B cell (primary cell): ENCODE measurements at regions not wholly inside any gene's neighbourhood (a gene's known extent, or its start where the extent isn't known, plus 50 kb on each side); places are given as distances from the start of the nearest gene placed in this dataset.

Experiments
- ATAC-seq: fragments of 200-7000 bp; cut with Tn5 transposase; one replicate; pipeline ENCODE4 v1.10.0; 2021; ENCODE audit warnings: low read depth, mild to moderate bottlenecking, moderate number of reproducible peaks, moderate library complexity
- CTCF ChIA-PET: fragments of 350-600 bp; sonication (Branson Sonifier 250); formaldehyde crosslinking; loops from one replicate; lab custom pipeline; 2021; ENCODE audit warnings: antibody characterized with exemption, inconsistent platforms; lab: Charles Lee
- POLR2A ChIA-PET: fragments of 350-600 bp; sonication (Branson Sonifier 250); formaldehyde crosslinking; loops from one replicate; lab custom pipeline; 2021; ENCODE audit warnings: antibody characterized with exemption; lab: Charles Lee
- DNase-seq: peaks from one replicate; pipeline ENCODE4 v3.0.0; 2013
- H2AFZ ChIP-seq: 2 replicates; pipeline ENCODE4 v1.6.1; 2012; ENCODE audit warnings: mild to moderate bottlenecking, low read depth, low read length; ENCODE audit not compliant: insufficient read depth, poor library complexity, severe bottlenecking
- H3K27ac ChIP-seq, 2 donors: 1 replicate in 1 of 2; 2 replicates in 1 of 2; pipeline ENCODE4 v1.5.1; 2012 to 2013; ENCODE audit warnings: low read length in 2 of 2, mild to moderate bottlenecking in 2 of 2, moderate library complexity in 1 of 2
- H3K27me3 ChIP-seq, 4 experiments: fragments of 200-600 bp in 1 of 4; sonication (generic) in 1 of 4; replicated peaks in 1 of 4; 1 replicate in 2 of 4; 2 replicates in 2 of 4; pipeline versions ENCODE4 v1.6.1 to v1.7.0; 2013 to 2016; ENCODE audit warnings: low read length in 3 of 4, mild to moderate bottlenecking in 2 of 4, mixed read lengths in 1 of 4, moderate library complexity in 1 of 4; ENCODE audit not compliant: insufficient read depth in 4 of 4, control insufficient read depth in 3 of 4; ENCODE audit errors: control extremely low read depth in 1 of 4
- H3K36me3 ChIP-seq, 2 experiments: replicated peaks in 1 of 2; 1 replicate in 1 of 2; 2 replicates in 1 of 2; pipeline versions ENCODE4 v1.6.1 to v1.7.1; 2013; ENCODE audit warnings: low read length in 1 of 2; ENCODE audit not compliant: insufficient read depth in 2 of 2, control insufficient read depth in 1 of 2; ENCODE audit errors: control extremely low read depth in 1 of 2, extremely low read depth in 1 of 2
- H3K4me1 ChIP-seq, 2 donors: fragments of 200-600 bp in 1 of 2; sonication (generic) in 1 of 2; 1 replicate in 1 of 2; 2 replicates in 1 of 2; pipeline versions ENCODE4 v1.5.1 to v1.6.1; 2013 to 2017; ENCODE audit warnings: low read length in 2 of 2; ENCODE audit not compliant: control insufficient read depth in 2 of 2, insufficient read depth in 2 of 2
- H3K4me2 ChIP-seq: replicated peaks from 2 replicates; pipeline ENCODE3; 2012; ENCODE audit warnings: mild to moderate bottlenecking, low read depth, low read length; ENCODE audit not compliant: poor library complexity, severe bottlenecking
- H3K4me3 ChIP-seq, 5 experiments: fragments of 200-600 bp in 1 of 5; sonication (generic) in 1 of 5; 1 replicate in 3 of 5; 2 replicates in 2 of 5; pipeline versions ENCODE4 v1.5.1 to v1.7.0; 2011 to 2016; ENCODE audit warnings: low read length in 4 of 5, mild to moderate bottlenecking in 4 of 5, low read depth in 2 of 5, control low read depth in 1 of 5, moderate library complexity in 1 of 5; ENCODE audit not compliant: insufficient read depth in 1 of 5; ENCODE audit errors: control extremely low read depth in 1 of 5, extremely low read depth in 1 of 5
- H3K79me2 ChIP-seq: fragments of 200-600 bp; sonication (generic); one replicate; pipeline ENCODE4 v1.6.0; 2016; ENCODE audit warnings: low read length; ENCODE audit not compliant: control insufficient read depth, insufficient read depth
- H3K9ac ChIP-seq: fragments of 200-600 bp; sonication (generic); 2 replicates; pipeline ENCODE4 v1.6.1; 2017; ENCODE audit warnings: mild to moderate bottlenecking, low read length, moderate library complexity
- H3K9me3 ChIP-seq, 3 donors: one replicate each; pipeline versions ENCODE4 v1.6.1 to v1.7.1; 2013; ENCODE audit warnings: low read length in 2 of 3; ENCODE audit not compliant: control insufficient read depth in 2 of 3, insufficient read depth in 1 of 3; ENCODE audit errors: control extremely low read depth in 1 of 3
- H4K20me1 ChIP-seq: 2 replicates; pipeline ENCODE4 v1.6.0; 2012; ENCODE audit warnings: mild to moderate bottlenecking, low read length; ENCODE audit not compliant: insufficient read depth, control insufficient read depth, poor library complexity, severe bottlenecking
- H3K27ac Mint-ChIP-seq: one replicate; pipeline ENCODE4 v1.8.0; 2021; ENCODE audit warnings: mixed read lengths
- H3K27me3 Mint-ChIP-seq: one replicate; pipeline ENCODE4 v1.8.0; 2021; ENCODE audit warnings: mixed read lengths
- H3K4me1 Mint-ChIP-seq: one replicate; pipeline ENCODE4 v1.8.0; 2021; ENCODE audit warnings: mixed read lengths
- H3K4me3 Mint-ChIP-seq: one replicate; pipeline ENCODE4 v1.8.0; 2021; ENCODE audit warnings: mixed read lengths
- H3K9me3 Mint-ChIP-seq: one replicate; pipeline ENCODE4 v1.8.0; 2022; ENCODE audit warnings: mixed read lengths; ENCODE audit not compliant: insufficient read depth
- CTCF ChIP-seq: fragments of 200-600 bp; IDR thresholded peaks from one replicate; pipeline ENCODE4 v1.8.0; 2022; ENCODE audit warnings: antibody characterized with exemption, mild to moderate bottlenecking
- EZH2 ChIP-seq: IDR thresholded peaks from 2 replicates; pipeline ENCODE4 v1.6.1; 2012; ENCODE audit warnings: borderline replicate concordance, low read depth, mild to moderate bottlenecking, moderate library complexity, low read length; ENCODE audit not compliant: insufficient read depth, poor library complexity, severe bottlenecking
- WGBS: methylation state at CpG from one replicate; pipeline ENCODE4 v1.1.5; 2013; ENCODE audit warnings: missing lambda C conversion rate; ENCODE audit not compliant: insufficient coverage; 5-methylcytosine and 5-hydroxymethylcytosine counted together
- intact Hi-C: fragments of 100-400 bp; cut with micrococcal nuclease; formaldehyde crosslinking; loops from one replicate; pipeline ENCODE4 v1.10.0; 2022

DNA sequence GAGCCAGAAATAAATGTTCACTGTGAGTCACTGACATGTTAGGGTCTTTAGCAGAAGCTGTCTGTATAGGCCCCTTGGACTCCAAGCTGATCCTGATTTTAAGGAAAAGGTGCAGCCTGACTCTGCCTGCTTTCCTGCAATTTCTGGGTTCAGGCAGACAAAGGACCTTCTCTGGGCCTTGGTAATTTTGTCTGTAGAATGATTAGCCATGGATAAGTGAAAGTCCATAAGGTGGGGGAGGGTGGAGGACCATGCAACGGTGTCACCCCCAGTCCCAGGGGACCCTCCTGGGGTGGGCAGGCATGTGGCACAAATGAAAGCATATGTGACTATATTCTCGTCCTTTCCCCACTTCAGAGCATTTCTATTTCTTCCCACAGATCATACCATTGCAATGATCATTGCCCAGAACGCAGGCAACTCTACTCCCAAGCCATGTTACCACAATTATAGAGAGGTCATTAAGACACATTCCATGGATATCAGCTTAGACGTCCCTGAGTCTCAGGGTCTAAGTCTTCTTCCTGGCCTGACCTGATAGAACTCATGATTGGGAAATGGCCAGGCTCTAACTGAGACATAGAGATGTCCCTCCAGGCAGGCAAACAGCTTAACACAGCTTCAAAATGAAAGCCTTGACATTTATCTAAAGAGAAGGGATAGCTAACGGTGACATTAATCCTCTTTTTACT lies 157.9 kb upstream of the ALDH1B1 start:
- intact Hi-C loops: no loop called here
- H3K4me1 Mint-ChIP-seq: no peaks in the 10 kb centered on the region
- H3K9me3 ChIP-seq: no peaks in the 10 kb centered on the region
- no peaks in the 10 kb centered on the region for H3K4me1 ChIP-seq
- DNase-seq (no peak), ATAC-seq (no peak)
- H3K27me3 ChIP-seq: peaks cover 0 to 7% (median 2%) of the 10 kb centered on the region in 4 experiments
- H3K27ac Mint-ChIP-seq: no peak overlapping the region
- no peaks in the 10 kb centered on the region for H3K79me2 ChIP-seq
- H2AFZ ChIP-seq: no peak overlapping the region
- H3K27me3 Mint-ChIP-seq: peaks cover 23% of the 10 kb centered on the region
- TF ChIP-seq EZH2 (no peak), CTCF (no peak)
- WGBS: 63% methylated on average over 3 of the region's 5 CpGs
- no peaks in the 10 kb centered on the region for H4K20me1 ChIP-seq
- POLR2A ChIA-PET: no interaction called here
- H3K4me2 ChIP-seq: no peak overlapping the region
- no peak overlapping the region for H3K4me3 Mint-ChIP-seq
- H3K27ac ChIP-seq: no peak overlapping the region
- no peak overlapping the region for H3K4me3 ChIP-seq
- CTCF ChIA-PET: no interaction called here
- H3K36me3 ChIP-seq: no peaks in the 10 kb centered on the region
- H3K9ac ChIP-seq: no peak overlapping the region
- no peaks in the 10 kb centered on the region for H3K9me3 Mint-ChIP-seq

GRCh38 chr9:38233796-38234355 lies 158.6 kb upstream of the ALDH1B1 start:
- H3K4me1 ChIP-seq: no peaks in the 10 kb centered on the region
- no peaks in the 10 kb centered on the region for H3K79me2 ChIP-seq
- Mint-ChIP-seq H3K4me1 (no peaks in the 10 kb centered on the region), H3K9me3 (no peaks in the 10 kb centered on the region), H3K4me3 (no peak overlapping the region), H3K27ac (no peak overlapping the region), H3K27me3 (peaks cover 28% of the 10 kb centered on the region)
- intact Hi-C loops: no loop called here
- CTCF ChIA-PET: no interaction called here
- no peaks in the 10 kb centered on the region for H4K20me1 ChIP-seq
- H3K4me2 ChIP-seq: no peak overlapping the region
- no peak overlapping the region for H3K9ac ChIP-seq
- H3K27ac ChIP-seq: no peak overlapping the region
- ATAC-seq (no peak), DNase-seq (no peak)
- peaks cover 0 to 7% (median 2%) of the 10 kb centered on the region in 4 experiments for H3K27me3 ChIP-seq
- no peaks in the 10 kb centered on the region for H3K36me3 ChIP-seq
- POLR2A ChIA-PET: no interaction called here
- no peak overlapping the region for H3K4me3 ChIP-seq
- H2AFZ ChIP-seq: no peak overlapping the region
- no peaks in the 10 kb centered on the region for H3K9me3 ChIP-seq
- TF ChIP-seq CTCF: no peak
- TF ChIP-seq EZH2: no peak
- 98% methylated on average over 6 of the region's 9 CpGs for WGBS
